ENCODE measurements at regions not wholly inside any gene's neighbourhood (a gene's known extent, or its start where the extent isn't known, plus 50 kb on each side); places are given as distances from the start of the nearest gene placed in this dataset.

GRCh38 chr1:55334160-55334559, 119.0 kb upstream of the USP24 start:
- DNase-seq, result no peak

DNA sequence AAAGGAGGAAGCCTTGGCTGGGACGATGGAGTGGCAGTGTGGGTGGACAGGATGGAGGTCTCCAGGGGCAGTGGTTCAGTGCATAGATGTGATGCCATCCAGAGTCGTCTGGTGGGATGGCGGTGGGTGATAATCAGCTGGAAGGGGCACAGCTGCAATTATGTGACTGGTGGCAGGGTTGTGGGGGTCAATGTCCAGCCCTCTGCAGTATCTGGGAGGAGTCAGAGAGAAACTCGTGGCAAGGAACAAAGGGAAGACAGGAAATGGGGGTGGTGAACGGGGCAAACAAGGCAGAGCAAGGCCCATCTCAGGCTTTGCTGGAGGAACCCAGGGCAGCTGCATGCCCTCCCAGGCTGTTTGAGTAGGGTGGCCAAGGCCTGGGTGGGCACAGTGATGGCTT, 118.3 kb upstream of the USP24 start:
- no peak for DNase-seq

DNA sequence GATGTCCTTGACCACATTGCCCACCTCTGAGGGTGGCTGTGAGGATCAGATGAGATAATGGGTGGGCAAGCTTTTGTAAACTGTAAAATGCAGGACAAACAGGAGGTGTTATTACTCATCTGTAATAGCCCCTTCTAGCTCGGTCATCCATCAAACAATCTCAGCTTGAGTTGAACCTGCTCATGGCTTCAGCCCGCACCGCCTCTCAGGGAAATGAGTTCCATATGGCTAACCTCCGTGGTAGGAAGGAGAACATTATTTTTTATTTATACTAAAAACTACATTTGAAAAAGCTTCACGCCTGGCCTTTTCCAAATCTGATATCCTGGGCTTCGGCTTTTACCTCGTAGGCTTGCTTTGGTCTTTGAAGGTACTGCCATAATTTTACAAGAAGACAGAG, 116.2 kb upstream of the USP24 start:
- DNase-seq, result no peak

- DNase-seq, result no peak
Measured at GRCh38 chr1:55329808-55330432, 114.8 kb upstream of the USP24 start.

DNA sequence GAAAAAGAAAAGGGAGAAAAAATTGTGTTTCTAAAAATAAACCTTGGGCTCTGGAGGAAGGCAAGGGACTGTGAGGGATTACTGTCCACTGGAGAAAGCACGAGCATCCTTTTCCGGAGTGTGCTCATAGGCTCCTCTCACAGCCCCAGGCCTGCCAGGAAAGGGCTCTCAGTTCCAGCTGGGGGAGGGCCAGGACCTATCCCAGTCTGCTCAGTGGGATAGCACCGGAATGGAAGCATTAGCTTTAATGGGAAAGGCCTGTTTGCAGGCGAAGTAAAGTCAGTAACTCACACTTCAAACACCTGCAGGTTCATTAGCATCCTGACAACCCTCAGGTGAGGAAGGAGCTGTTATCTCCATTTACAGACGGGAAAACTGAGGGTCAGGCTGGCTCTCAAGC, 113.9 kb upstream of the USP24 start:
- DNase-seq, result no peak

DNA sequence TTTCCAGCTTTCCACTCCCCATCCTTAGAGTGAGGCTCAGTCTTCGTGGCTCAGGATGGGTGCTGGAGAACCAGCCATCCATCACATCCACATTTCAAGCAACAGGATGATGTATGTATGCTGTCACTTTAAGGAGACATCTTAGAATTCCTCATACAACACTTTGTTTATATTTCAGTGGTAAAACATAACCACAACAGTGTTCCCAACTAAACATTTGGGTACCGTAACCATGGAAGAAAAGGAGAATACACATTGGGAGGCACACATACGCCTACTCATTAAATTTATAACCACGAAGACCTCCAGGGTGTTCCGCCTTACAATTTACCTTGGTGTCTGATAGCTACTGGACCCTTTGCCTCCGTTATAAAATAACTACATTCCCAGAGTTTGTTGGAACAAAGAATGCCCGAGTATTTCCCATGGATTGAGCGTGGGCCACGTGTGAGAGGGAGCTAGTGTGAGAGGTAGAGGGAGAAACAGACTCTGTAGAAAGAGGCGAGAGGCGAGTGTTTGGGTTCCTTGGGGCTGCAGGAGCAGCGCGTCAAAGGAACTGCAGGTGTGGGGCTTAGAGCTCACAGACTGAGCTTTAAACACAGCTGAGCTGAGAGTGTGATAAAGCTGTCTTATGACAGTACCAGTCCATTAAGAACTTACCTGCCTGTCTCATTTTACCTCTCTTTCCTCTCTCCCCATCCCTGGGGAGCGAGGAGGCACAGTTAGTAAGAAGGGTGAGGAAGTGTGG, 111.5 kb upstream of the USP24 start:
- DNase-seq, result no peak

- DNase-seq, result no peak
Measured at GRCh38 chr1:55323760-55324159, 108.6 kb upstream of the USP24 start.

DNA sequence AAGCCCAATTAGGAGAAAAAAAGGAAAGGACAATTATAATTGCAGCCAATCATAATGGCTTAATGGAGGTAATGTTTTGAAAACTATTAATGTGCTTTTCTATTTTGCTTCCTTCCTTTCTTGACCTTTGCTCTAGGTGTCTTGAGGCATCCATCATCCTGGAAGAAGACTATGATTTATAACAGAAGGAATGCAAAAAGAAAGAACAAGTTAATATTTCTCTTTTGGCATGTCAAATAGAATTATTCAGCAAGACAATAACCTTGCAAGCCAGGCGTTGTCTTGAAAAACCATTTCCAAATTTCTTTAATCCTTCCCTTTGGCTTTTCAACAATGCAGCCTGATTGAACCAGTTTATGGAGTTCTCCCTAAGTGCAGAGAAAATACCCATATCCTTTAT, 107.7 kb upstream of the USP24 start:
- no peak for DNase-seq

- DNase-seq, result no peak
Measured at GRCh38 chr1:55321942-55322341, 106.8 kb upstream of the USP24 start.

DNA sequence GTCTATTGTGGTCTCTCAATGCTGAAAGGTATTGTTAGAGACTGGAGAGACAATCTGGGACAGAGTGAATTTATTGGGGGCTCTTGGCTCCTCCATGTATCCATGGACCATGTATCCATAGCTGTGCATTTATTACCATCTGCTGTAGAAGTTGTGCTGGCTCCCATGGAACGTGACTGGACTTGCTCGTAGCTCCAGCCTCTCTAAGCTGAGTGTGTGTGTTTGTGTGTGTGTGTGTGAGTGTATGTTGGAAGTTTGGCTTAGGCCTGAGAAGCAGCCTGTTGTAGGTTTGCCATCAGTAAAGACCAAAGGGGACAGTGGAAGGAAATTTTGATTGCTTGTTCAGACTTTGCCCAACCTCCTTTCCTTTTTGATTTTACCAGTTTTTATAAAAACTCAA, 105.7 kb upstream of the USP24 start:
- DNase-seq, result no peak

- DNase-seq, result no peak
Measured at GRCh38 chr1:55318116-55318817, 103.1 kb upstream of the USP24 start.

- no peak for DNase-seq
Measured at GRCh38 chr1:55317673-55318072, 102.5 kb upstream of the USP24 start.

DNA sequence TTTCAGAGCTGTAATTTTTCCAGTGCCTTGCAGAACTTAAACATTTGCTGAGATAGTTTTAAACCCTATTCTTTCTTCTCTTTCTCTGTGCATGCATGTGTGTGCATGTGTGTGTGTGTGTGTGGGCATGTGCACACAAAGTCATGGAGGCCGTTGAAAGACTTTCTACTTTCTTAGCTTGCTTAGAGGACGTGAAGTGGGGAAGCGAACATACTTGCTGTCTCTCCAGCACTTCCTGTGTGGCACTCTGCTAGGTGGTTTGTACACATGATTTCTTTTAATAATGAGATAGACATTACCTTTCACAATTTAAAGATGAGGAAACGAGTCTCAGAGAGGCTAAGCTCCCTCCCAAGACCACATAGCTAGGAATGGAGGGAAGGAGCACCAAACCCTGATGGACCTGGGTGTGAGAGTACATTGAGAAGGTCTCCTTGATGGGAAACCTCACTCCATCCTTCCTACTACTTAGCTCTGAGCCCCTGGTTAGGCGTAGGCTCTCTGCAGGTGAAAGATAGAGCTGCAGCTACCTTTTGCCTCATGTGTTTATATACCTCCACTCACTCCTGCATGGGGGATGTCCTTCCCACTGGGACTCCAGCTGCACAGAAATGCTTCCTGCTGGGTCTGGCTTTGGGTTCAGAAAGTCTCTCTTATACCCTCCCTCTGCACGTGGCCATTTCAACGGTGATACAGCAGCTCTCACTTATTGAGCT, 101.9 kb upstream of the USP24 start:
- DNase-seq, result no peak

DNA sequence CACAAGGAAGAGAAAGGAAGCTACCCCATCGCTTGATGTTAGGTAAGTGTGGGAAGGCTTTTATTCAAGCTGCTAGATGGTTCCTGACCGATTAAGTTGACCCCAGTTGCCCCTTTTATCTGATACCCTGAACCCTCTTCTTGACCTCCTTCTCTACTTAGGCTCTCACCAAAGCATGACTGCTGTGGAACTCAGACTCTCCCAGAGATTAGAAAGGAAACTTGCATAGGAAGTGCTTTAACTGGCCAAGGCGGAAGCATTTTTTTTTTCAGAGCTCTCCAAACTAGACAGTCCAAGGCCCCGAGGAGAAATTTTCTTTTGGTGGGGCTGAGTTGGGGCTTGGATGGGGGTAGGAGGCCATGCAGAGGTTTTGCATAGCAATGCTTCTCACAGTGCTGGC, 101.3 kb upstream of the USP24 start:
- no peak for DNase-seq

DNA sequence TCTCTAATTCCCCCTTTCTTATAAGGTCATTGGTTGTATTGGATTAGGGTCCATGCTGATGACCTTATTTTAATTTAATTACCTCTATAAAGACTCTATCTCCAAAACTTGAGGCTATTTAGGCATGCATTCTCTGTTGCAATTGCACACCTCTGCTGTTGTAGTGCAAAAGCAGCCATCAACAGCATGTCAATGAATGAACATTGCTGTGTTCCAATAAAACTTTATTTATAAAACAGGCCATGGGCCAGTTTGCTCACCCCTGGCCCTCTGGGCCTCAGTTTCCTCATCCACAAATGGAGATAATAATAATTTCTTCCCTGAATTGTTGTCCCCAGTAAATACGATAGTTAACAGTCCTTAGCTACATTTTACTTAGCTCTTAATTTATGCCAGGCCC, 100.4 kb upstream of the USP24 start:
- DNase-seq, result no peak

- no peak for DNase-seq
Measured at GRCh38 chr1:55314740-55315139, 99.6 kb upstream of the USP24 start.

- no peak for DNase-seq
Measured at GRCh38 chr1:55313903-55314302, 98.7 kb upstream of the USP24 start.

DNA sequence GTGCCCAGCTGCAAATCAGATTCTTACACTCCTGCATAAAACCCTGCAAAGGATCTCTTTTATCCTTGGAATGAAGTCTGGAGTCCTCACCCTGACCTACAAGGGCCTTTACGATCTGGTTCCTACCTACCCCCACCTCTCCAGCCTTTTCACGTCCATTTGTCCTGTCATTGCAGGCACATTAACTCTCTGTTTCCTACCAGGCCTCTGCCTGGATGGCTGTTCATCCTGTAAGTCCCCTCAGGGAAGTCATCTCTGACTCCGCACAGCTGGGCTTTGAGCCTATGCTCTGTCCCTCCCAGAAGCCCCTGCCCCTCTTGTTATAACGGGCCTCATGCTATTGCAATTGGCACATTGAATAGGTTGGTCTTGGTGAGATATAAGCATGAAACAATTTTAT, 96.8 kb upstream of the USP24 start:
- DNase-seq, result no peak

DNA sequence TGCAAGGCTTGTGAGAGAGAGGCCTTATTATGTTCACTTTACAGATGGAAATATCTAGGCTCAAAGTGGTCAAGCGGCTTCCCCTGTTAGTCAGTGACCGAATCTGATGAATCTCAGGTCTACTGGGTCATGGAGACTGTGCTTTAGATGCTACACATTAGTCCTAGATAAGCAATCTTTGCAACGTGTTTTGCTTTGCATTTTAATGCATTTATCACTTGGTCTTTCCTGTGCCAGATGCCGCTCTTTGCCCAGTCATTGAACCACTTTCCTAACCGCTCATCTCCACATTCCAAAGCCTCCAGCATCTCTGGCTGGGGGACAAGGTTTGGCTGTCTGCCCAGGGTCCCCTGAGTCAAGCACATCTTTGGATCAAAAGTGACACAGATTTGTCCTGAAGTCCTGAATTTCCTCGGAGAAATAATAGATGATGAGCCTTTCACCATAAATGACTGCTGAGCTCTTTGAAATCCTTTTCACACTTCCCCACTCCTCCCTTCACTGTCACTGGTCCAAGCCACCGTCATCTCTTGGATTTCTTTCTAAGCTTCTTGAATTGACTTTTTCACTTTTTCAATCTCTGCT, 96.0 kb upstream of the USP24 start:
- no peak for DNase-seq

DNA sequence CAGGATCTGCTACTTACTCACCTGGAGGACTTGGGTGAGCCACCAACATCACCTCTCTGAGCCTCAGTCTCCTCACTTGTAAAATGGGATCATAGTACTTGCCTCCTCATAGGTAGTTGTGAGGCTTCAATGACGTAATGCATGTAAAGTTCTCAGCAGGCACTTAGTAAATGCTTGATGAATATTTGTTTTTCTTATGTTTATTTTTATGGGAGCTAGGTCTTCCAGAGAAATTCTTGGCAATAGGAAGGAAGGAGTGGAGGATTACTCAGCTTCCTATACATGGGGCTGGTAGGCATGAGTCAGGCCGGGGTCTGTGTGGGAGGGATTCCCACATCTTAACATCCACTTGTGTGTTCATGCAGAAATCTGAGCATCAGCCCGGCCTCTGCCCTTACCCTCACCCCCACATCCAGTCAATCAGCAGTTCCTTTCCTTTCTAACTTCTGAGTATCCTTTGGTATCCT, 95.4 kb upstream of the USP24 start:
- DNase-seq, result no peak

GRCh38 chr1:55309786-55310504, 94.8 kb upstream of the USP24 start:
- no peak for DNase-seq

- DNase-seq, result no peak
Measured at GRCh38 chr1:55309053-55309452, 93.9 kb upstream of the USP24 start.
